B cell (primary cell): ENCODE measurements at regions not wholly inside any gene's neighbourhood (a gene's known extent, or its start where the extent isn't known, plus 50 kb on each side); places are given as distances from the start of the nearest gene placed in this dataset.

Experiments
- CTCF ChIP-seq: fragments of 200-600 bp; IDR thresholded peaks from one replicate; pipeline ENCODE4 v1.8.0; 2022; ENCODE audit warnings: antibody characterized with exemption, mild to moderate bottlenecking
- EZH2 ChIP-seq: IDR thresholded peaks from 2 replicates; pipeline ENCODE4 v1.6.1; 2012; ENCODE audit warnings: borderline replicate concordance, low read depth, mild to moderate bottlenecking, moderate library complexity, low read length; ENCODE audit not compliant: insufficient read depth, poor library complexity, severe bottlenecking

GRCh38 chr6:22470454-22471131 lies 98.8 kb upstream of the HDGFL1 start:
- TF ChIP-seq CTCF (no peak), EZH2 (no peak)
